Dendritic cell treated with granulocyte-macrophage colony-stimulating factor and Interleukin-4, amounts not matched to agents 40 ng/mL and 50 ng/mL, for 4 days (primary cell): ENCODE measurements at regions not wholly inside any gene's neighbourhood (a gene's known extent, or its start where the extent isn't known, plus 50 kb on each side); places are given as distances from the start of the nearest gene placed in this dataset.

ENCODE experiments used
- H3K27ac Mint-ChIP-seq: one replicate; pipeline ENCODE4 v1.8.0; 2022; ENCODE audit warnings: mild to moderate bottlenecking, mixed read lengths
- H3K27me3 Mint-ChIP-seq: one replicate; pipeline ENCODE4 v1.8.0; 2022; ENCODE audit warnings: mild to moderate bottlenecking, mixed read lengths
- H3K36me3 Mint-ChIP-seq: one replicate; pipeline ENCODE4 v1.8.0; 2022; ENCODE audit warnings: low read depth, mixed read lengths
- H3K4me1 Mint-ChIP-seq: one replicate; pipeline ENCODE4 v1.8.0; 2022; ENCODE audit warnings: low read depth, mixed read lengths
- H3K4me3 Mint-ChIP-seq: one replicate; pipeline ENCODE4 v1.8.0; 2022; ENCODE audit warnings: mild to moderate bottlenecking, moderate library complexity, mixed read lengths
- H3K9me3 Mint-ChIP-seq: one replicate; pipeline ENCODE4 v1.8.0; 2022; ENCODE audit warnings: mixed read lengths
- intact Hi-C: fragments of 100-400 bp; cut with micrococcal nuclease; formaldehyde crosslinking; loops from one replicate; pipeline ENCODE4 v1.15.0; 2022

DNA sequence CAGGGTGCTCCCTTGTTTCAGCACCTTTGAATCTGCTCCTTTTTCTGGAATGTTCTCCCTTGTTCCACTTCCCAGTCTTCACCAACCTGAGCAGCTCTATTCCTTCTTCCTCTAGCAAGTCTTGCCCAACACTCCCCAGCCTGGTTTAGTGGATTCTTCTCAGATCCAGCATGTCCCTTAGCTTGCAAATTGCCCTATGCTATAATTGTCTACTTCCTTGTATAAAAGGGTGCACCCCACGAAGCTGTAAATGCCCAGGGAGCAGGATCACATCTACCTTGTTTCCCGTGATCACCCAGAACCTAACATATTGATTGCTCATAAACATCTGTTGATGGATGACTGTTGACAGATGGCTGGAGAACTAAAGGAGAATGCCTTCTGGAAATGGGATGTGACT lies 93.2 kb upstream of the C1QTNF9B start:
- Mint-ChIP-seq H3K4me1 (no peaks in the 10 kb centered on the region), H3K9me3 (no peaks in the 10 kb centered on the region), H3K27ac (no peak overlapping the region), H3K27me3 (peaks cover 9% of the 10 kb centered on the region), H3K4me3 (no peak overlapping the region), H3K36me3 (no peaks in the 10 kb centered on the region)
- intact Hi-C loops = no loop called here

DNA sequence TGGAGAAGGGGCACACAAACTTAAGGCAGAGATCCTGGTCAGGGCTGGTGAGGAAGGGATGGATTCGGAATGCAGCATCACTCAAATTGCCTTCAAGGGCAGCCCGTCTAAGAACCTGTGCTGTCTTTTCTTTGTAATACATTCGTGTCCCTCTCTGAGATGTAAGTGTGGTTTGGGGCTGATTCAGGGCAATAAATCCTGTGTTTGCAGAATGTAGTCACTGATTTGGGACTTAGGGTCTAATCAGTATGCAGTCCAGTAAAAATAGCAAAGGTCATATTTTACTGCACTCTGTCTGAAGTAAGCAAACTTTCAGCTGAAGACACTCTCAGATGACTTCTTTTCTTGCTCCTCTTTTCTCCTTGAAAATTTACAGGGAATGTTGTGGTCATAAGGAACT lies 93.8 kb upstream of the C1QTNF9B start:
- no peaks in the 10 kb centered on the region for H3K9me3 Mint-ChIP-seq
- no peaks in the 10 kb centered on the region for H3K36me3 Mint-ChIP-seq
- intact Hi-C loops = no loop called here
- H3K27me3 Mint-ChIP-seq = peaks cover 9% of the 10 kb centered on the region
- H3K4me3 Mint-ChIP-seq = no peak overlapping the region
- no peaks in the 10 kb centered on the region for H3K4me1 Mint-ChIP-seq
- H3K27ac Mint-ChIP-seq = no peak overlapping the region

DNA sequence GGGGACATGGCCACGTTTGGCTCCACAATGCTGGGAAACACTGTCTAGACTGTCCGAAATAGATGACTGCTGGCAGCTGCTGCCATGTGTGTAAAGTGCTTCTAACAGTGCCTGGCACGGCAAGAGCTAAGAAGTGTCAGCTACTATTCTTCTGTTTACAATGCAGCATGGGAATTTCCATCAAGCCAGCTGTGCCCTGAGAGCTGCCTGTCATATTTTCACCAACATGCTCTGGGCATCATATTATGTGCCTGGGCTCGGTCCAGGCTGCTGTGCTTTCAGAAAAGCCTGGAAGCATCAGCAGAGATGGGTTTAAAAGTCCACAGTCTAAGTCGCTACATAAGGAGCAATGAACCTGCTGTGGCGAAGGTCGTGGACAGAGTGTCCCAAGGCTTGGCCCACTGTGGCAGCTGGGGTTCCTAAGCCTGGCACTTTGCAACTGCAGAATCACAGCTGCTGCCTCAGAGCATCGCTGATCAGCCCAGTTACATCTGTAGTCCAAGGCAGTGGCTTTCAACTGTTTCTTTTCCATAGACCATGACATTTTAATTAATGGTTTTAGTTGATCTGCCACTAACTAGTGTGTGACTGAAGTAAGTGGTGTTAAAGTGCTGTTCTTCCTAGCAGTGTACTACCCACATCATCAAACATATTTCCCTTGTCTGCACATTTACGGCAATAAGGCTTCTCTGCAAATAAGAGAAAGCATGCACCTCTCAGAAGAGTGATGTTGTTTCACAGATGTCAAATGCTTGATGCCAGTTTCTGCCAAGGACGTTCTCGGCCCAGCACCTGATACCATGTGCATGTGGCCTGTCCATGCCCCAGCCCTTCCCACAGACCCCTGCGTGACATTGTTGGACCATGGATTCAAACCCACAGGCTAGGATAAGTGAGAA lies 95.7 kb upstream of the C1QTNF9B start:
- H3K9me3 Mint-ChIP-seq = no peaks in the 10 kb centered on the region
- H3K4me1 Mint-ChIP-seq = no peaks in the 10 kb centered on the region
- H3K27me3 Mint-ChIP-seq = peaks cover 9% of the 10 kb centered on the region
- no peak overlapping the region for H3K27ac Mint-ChIP-seq
- no peaks in the 10 kb centered on the region for H3K36me3 Mint-ChIP-seq
- no peak overlapping the region for H3K4me3 Mint-ChIP-seq
- intact Hi-C loops = no loop called here

DNA sequence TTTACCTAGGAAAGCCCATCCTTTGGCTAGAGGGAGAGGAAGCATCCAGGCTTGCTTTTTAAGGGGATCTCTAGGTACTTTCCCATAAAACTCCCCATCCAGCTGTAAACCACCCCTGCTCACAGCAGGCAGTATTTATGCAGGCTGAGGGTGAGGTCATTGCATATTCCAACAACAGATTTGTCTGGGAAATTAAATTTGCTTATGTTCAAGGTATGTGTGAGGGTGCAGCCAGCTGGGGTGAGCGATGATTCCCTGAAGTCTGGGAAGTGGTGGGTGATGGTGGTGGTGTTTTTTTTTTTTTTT lies 96.3 kb upstream of the C1QTNF9B start:
- Mint-ChIP-seq H3K36me3 (no peaks in the 10 kb centered on the region), H3K9me3 (no peaks in the 10 kb centered on the region), H3K4me3 (no peak overlapping the region), H3K27ac (no peak overlapping the region), H3K4me1 (no peaks in the 10 kb centered on the region), H3K27me3 (peaks cover 7% of the 10 kb centered on the region)
- intact Hi-C loops = no loop called here

DNA sequence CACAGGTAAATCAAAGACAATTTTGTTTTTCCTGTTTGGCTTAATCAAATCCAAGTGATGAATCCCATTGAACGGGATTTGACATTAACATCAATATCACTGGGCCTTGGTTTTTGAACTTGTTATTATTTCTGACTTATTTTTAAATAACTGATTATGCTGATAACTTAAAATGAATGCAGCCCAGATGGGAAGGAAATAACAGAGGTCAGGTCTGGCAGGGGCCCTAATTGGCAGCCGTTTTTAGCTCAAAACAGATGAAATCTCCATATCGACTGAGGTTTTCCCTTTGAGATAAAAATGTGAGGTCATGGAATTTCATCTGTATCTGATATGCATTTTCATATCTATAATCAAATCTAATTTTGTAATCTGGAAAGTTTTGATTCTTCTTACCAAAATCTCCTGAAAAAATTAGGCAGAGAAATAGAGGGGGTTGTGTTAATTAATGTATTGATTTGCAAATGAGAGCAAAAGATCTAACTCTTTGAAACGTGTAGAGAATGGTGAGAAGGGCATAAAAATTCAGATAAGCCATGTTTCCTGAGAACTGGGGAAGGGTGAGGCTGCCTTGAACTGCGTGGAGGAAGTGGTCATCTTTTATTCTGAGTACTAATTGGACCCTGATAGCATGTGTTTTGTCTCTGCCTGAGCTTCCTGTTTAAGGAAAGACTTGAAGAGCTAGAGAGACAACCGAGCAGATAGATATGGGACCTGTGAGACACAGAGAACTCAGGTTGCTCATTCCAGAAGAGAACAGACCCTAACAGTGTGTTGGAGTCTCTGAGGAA lies 98.2 kb upstream of the C1QTNF9B start:
- no peak overlapping the region for H3K4me3 Mint-ChIP-seq
- peaks cover 4% of the 10 kb centered on the region for H3K27me3 Mint-ChIP-seq
- H3K4me1 Mint-ChIP-seq = no peaks in the 10 kb centered on the region
- intact Hi-C loops = no loop called here
- no peak overlapping the region for H3K27ac Mint-ChIP-seq
- no peaks in the 10 kb centered on the region for H3K36me3 Mint-ChIP-seq
- H3K9me3 Mint-ChIP-seq = no peaks in the 10 kb centered on the region

DNA sequence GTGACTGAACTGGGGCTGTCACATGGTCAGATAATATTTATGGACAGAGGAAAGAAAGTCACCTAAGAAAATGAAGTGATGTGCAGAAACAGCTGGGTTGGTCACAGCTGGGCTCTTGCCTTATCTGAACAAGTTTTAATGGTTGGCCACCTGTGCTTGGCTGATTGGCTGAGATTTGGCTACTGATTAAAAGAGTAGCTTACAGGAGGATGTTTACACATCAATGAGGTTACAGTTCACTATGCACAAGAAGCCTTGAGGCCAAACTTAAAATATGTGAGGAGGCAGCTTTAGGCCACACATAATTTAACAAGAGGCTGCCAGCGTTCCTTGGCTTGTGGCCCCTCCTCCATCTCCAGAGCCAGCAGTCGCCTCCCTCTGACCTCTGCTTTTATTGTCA lies 99.2 kb upstream of the C1QTNF9B start:
- H3K27me3 Mint-ChIP-seq = peaks cover 2% of the 10 kb centered on the region
- intact Hi-C loops = no loop called here
- no peak overlapping the region for H3K27ac Mint-ChIP-seq
- H3K4me1 Mint-ChIP-seq = no peaks in the 10 kb centered on the region
- H3K9me3 Mint-ChIP-seq = no peaks in the 10 kb centered on the region
- H3K36me3 Mint-ChIP-seq = no peaks in the 10 kb centered on the region
- no peak overlapping the region for H3K4me3 Mint-ChIP-seq

DNA sequence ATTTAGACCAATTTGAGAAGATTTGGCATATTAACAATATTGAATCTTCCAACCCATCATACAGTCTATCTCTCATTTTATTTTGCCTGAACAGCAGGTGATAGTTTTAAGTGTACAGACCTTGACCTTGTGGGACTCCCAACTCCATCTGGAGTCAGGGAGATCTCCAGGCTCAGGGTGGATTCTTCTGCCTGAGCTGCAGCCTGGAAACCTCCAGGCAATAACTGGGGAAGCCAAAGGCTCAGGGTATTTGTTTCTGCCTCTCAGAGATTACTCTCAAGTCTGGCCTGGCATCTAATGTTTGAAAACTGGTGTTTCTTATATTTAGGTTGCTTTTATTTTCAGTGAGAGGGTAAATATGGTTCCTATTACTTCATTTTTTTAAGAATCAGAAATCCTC lies 102.1 kb upstream of the C1QTNF9B start:
- H3K27me3 Mint-ChIP-seq = no peaks in the 10 kb centered on the region
- no peaks in the 10 kb centered on the region for H3K36me3 Mint-ChIP-seq
- no peak overlapping the region for H3K4me3 Mint-ChIP-seq
- intact Hi-C loops = no loop called here
- no peaks in the 10 kb centered on the region for H3K4me1 Mint-ChIP-seq
- no peaks in the 10 kb centered on the region for H3K9me3 Mint-ChIP-seq
- H3K27ac Mint-ChIP-seq = no peak overlapping the region

DNA sequence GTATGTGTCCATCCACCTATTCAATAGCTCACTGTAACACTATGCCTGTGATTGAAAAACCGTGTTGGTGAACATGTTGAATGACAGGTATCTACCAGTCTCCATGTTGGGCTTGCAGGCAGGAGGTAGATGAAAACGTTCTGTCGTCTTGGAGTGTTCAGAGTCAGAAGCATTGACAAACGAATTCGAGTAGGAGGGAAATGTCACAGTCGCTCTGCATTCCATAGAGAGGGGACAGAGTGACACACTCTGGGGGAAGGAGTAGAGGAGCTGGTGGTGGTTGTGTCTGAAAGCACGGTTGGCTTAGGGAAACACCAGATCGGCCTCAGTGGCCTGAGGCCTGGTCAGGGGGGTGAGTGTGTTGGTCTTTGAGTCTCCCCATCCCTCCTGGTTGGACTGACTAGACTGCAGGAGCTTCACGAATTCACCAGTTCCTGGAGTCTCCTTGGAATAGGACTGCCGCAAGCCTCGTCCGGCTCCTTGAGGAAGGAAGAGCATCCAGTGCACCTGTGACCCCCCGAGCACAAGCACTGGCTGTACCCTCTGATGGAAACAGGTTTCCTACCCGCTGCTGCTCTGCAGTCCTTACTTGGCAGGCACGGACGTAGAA lies 105.0 kb upstream of the C1QTNF9B start:
- Mint-ChIP-seq H3K27ac (no peak overlapping the region), H3K4me3 (no peak overlapping the region), H3K4me1 (no peaks in the 10 kb centered on the region), H3K27me3 (no peaks in the 10 kb centered on the region), H3K9me3 (no peaks in the 10 kb centered on the region), H3K36me3 (no peaks in the 10 kb centered on the region)
- intact Hi-C loops = no loop called here

DNA sequence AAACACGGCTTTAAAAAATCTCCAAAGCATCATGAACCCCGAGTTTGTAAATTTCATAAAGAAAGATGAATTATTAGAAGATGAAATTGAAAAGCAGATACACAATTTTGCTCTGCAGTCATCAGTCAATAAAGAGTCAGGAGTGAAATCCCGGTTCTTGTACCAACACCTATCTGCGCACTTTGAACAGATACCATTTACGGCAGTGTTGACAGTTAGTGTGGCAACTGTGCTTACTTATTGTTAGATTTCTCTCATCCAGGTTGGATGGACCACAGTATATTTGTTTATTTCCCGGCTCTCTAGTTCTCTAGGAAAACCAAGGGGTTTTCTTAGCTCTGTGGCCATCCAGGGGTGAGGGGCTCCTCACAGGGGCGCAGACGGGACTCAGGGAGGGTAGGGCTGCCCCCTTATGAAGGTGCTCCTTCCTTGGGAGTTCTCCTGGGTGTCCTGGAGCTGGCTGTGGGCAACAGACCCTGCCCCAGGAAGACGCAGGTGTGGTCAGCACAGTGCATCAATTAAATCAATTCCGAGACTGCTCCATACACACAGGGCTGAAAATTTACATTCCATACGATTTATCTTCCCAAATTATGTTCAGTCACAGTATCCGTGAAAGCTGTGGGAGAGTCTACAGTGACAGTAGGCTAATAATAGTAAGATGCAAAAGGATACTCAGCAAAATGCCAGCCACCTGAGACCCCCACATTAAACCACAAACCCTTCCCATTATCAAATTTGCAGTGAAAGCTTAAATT lies 107.0 kb upstream of the C1QTNF9B start:
- H3K4me3 Mint-ChIP-seq = no peak overlapping the region
- no peaks in the 10 kb centered on the region for H3K4me1 Mint-ChIP-seq
- no peak overlapping the region for H3K27ac Mint-ChIP-seq
- H3K9me3 Mint-ChIP-seq = no peaks in the 10 kb centered on the region
- intact Hi-C loops = no loop called here
- H3K27me3 Mint-ChIP-seq = no peaks in the 10 kb centered on the region
- H3K36me3 Mint-ChIP-seq = no peaks in the 10 kb centered on the region

DNA sequence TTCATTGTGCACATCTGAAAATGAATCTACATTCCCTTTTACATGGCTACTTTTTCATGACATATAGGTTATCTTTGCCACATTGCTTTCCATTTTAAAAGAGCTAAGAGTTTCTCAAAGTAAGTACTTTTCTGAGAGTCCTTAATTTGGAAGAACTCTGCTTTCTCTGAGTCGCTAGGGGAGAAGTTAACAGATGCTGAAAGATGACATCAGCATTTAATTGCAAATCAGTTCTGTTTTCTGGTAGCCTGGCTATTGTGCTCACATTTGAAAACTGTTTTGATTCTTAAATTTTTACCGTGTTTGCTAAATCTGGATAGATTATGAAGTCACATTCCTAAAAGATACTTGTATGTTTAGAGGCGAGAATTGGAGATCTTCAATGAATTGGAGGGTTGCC lies 107.7 kb upstream of the C1QTNF9B start:
- intact Hi-C loops = no loop called here
- Mint-ChIP-seq H3K36me3 (no peaks in the 10 kb centered on the region), H3K9me3 (no peaks in the 10 kb centered on the region), H3K4me1 (no peaks in the 10 kb centered on the region), H3K4me3 (no peak overlapping the region), H3K27ac (no peak overlapping the region), H3K27me3 (no peaks in the 10 kb centered on the region)

DNA sequence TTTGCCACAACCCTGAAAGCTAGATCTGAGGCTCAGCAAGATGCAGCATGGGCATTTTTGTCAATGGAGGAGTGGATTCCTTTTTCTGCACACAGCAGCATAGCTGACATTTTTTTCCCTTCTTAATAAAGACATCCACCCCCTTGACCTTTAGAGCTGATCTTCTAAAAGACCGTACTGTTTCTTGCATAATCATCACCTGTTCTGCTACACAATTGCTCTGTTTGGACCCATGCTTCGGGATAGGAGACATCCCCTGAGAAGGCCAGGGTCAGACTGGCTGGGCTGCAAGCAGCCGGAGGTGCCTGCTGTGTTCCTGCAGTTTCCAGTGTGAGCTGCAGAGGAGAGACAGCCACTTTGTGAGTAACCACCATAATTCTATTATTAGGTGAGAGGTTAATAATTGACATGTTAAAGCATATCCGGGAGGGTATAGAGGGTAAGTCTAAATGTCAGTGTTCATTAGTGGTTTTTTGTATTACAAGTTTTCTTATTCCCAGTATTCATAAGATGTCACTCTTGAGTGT lies 108.5 kb upstream of the C1QTNF9B start:
- H3K36me3 Mint-ChIP-seq = no peaks in the 10 kb centered on the region
- intact Hi-C loops = no loop called here
- no peak overlapping the region for H3K4me3 Mint-ChIP-seq
- H3K9me3 Mint-ChIP-seq = no peaks in the 10 kb centered on the region
- no peaks in the 10 kb centered on the region for H3K4me1 Mint-ChIP-seq
- H3K27ac Mint-ChIP-seq = no peak overlapping the region
- no peaks in the 10 kb centered on the region for H3K27me3 Mint-ChIP-seq

DNA sequence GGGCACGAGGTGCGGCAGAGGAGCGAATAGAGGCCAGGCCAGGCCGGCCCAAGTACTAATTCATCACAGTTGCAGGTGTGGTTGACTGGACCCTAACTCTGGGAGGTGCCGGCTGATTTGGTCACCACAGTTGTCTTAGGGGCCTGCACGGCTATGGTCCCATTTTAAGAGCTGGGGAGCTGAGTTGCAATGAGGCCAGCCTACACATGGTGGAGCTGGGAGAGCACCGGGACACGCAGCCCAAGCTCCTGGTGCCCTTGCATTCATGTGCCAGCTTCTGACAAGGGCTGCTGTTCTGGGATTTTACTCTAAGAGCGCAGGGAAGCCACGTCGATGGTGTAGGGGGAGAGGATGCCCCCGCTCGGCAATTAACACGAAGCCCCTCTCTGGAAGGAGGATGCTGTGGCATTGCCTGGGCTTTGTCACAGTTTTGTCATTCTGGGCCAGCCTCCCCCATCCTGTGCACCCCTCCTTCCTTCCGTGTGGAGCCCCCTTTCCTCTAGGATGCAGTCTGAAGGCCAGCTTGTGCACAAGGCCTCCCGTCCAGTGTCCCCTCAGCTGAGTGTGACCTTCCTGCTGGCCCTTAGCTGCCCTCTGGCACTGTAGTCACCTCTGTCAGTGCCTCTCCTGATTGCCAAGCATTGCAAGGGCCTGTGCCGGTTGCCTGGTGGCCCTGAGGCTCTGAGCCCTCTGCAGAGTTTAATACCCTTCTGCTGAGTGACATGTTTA lies 109.4 kb upstream of the C1QTNF9B start:
- no peaks in the 10 kb centered on the region for H3K36me3 Mint-ChIP-seq
- H3K4me1 Mint-ChIP-seq = no peaks in the 10 kb centered on the region
- H3K4me3 Mint-ChIP-seq = no peak overlapping the region
- intact Hi-C loops = no loop called here
- H3K9me3 Mint-ChIP-seq = no peaks in the 10 kb centered on the region
- H3K27me3 Mint-ChIP-seq = peaks cover 3% of the 10 kb centered on the region
- no peak overlapping the region for H3K27ac Mint-ChIP-seq

DNA sequence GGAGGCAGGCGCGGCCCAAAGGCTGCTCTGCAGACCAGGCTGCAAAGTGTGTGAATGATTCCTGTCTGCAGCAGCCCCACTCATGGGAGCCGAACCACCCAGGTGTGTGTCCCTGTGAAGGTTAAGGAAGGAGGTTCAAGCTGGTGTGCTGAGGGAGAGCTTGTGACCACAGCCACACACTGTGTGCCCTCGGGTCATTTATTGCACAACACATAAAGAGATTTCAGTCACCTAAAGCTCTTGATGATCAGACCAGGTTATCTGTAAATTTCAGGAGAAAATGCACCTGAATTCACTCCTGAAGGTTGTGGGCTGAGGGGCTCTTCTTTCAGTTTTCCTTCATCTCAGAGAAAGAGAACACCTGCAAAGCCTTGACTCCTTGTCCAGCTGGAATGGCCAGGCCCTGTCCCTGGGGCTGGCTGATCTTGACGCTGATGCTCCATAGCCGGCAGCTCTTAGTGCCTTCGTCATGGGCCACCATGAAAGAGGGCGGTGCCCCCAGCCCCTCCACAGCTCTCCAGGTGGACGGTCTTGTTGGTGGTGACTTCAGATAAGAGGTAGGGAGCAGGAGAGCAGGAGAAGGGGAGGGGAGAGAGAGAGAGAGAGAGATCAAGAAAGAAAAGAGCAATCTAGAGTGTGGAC lies 110.8 kb upstream of the C1QTNF9B start:
- H3K27me3 Mint-ChIP-seq = peaks cover 5% of the 10 kb centered on the region
- H3K4me3 Mint-ChIP-seq = no peak overlapping the region
- intact Hi-C loops = no loop called here
- no peaks in the 10 kb centered on the region for H3K9me3 Mint-ChIP-seq
- H3K36me3 Mint-ChIP-seq = no peaks in the 10 kb centered on the region
- no peaks in the 10 kb centered on the region for H3K4me1 Mint-ChIP-seq
- H3K27ac Mint-ChIP-seq = no peak overlapping the region
